GM21737 (cell line): ENCODE measurements at regions not wholly inside any gene's neighbourhood (a gene's known extent, or its start where the extent isn't known, plus 50 kb on each side); places are given as distances from the start of the nearest gene placed in this dataset.

Experiments
- ATAC-seq: cut with Tn5 transposase; IDR thresholded peaks from one replicate; pipeline ENCODE4 v1.9.1; 2021; ENCODE audit warnings: mild to moderate bottlenecking, moderate library complexity; ENCODE audit not compliant: unreplicated experiment

DNA sequence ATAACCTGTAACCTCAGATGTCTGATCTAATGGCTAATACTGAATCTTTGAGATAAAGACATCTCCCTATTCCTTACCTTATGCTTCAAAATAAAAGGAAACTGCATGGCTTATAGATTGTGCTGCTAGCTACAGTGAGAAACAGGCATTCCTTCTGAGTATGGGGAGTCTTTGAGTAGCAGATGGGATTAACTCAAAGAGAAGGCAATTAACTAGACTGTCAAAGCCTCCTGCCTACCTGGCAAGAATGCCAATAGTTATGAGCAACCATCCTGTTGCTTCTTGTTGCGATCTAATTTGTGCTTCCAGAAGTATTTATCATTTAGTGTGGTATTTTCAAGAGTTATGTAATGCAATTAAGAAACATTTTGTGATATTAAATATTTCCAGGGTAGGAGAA, 660.0 kb upstream of the TMEFF2 start:
- no peak for ATAC-seq

DNA sequence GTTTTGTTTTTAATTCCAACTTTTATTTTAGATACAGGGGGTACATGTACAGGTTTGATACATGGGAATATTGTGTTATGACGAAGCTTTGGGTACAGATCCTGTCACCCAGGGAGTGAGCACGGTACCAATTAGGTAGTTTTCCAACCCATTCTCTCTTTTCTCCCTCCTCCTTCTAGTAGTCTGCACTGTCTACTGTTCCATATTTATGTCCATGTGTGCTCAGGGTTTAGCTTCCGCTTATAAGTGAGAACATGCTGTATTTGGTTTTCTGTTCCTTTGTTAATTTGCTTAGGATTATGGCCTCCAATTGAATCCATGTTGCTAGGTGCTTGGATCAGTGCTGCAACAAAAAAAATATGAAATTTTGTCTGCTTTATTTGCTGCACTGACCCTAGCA, 659.3 kb upstream of the TMEFF2 start:
- no peak for ATAC-seq

GRCh38 chr2:192828947-192829346, 634.2 kb upstream of the TMEFF2 start:
- no peak for ATAC-seq

- no peak for ATAC-seq
These were observed 633.4 kb upstream of the TMEFF2 start for GRCh38 chr2:192828175-192828574.

- ATAC-seq: no peak
These were observed 633.0 kb upstream of the TMEFF2 start for GRCh38 chr2:192827735-192828134.

DNA sequence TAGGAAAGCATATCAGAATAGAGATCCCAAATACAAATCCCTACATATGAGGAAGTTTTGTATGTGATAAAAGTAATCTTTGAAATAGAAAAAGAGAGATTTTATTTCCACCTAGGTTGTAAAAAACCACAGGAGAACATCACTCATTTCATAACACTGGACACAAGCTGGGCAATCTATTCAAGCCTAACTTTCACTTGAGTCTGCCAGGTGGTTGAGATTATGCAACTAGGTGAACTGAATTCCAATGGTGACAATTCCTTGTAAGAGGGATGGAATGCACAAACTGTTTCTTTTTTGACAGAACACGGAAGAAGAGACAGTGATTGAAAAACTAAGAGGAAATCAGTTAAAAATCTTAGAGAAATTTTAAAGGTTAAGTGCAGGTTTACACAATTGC, 619.6 kb upstream of the TMEFF2 start:
- ATAC-seq: no peak

- ATAC-seq: no peak
These were observed 618.6 kb upstream of the TMEFF2 start for GRCh38 chr2:192813341-192813740.

- no peak for ATAC-seq
These were observed 614.4 kb upstream of the TMEFF2 start for GRCh38 chr2:192809173-192809572.

- ATAC-seq: no peak
These were observed 588.9 kb upstream of the TMEFF2 start for GRCh38 chr2:192783643-192784042.

DNA sequence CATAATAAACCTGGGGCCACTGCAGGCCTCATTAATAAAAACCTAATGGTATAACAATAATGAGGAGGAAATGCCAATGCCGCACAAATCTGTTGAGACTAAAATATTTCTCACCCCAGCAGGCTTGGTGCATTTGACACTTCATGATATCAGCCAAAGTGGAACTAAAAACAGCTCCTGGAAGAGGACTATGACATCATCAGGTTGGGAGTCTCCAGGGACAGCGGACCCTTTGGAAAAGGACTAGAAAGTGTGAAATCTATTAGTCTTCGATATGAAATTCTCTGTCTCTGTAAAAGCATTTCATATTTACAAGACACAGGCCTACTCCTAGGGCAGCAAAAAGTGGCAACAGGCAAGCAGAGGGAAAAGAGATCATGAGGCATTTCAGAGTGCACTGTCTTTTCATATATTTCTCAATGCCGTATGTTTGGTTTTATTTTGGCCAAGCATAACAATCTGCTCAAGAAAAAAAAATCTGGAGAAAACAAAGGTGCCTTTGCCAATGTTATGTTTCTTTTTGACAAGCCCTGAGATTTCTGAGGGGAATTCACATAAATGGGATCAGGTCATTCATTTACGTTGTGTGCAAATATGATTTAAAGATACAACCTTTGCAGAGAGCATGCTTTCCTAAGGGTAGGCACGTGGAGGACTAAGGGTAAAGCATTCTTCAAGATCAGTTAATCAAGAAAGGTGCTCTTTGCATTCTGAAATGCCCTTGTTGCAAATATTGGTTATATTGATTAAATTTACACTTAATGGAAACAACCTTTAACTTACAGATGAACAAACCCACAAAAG, 580.9 kb upstream of the TMEFF2 start:
- ATAC-seq: no peak

DNA sequence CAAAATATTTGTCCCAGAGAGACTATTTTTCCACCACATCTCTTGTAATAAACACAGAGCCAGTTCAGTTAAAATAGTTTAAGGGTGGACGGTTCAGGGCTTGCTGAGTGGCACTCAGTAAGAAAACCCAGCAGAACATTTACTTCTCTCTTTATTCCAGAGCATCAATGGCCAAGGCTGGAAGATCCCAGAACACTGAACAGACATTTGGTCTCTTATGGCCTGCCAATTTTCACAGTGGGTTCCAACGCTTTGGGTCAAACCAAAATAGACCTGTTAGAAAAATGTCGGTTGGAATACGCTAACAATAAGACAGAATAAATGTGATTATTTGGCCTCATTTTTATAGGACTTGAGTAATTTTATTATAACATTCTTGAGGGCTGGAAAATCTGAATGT, 580.3 kb upstream of the TMEFF2 start:
- no peak for ATAC-seq

DNA sequence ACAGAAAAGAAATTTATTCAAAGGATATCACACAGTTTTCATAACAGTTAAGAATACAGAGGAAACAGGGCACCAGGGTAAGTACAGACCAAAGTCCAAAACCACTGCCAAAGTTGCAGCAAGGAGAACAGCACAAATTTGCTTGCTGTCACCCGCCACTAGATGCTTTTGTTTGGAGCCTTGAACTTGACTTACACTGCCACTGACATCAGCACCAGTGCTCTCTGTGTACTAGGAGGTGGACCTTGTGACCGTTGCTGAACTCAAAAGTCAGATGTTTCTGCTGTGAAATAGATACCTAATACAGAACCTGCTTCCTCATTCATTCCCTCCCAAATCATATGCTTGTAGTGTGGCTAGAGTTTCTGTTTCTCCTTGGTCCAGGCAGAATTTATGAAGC, 578.3 kb upstream of the TMEFF2 start:
- ATAC-seq: no peak

DNA sequence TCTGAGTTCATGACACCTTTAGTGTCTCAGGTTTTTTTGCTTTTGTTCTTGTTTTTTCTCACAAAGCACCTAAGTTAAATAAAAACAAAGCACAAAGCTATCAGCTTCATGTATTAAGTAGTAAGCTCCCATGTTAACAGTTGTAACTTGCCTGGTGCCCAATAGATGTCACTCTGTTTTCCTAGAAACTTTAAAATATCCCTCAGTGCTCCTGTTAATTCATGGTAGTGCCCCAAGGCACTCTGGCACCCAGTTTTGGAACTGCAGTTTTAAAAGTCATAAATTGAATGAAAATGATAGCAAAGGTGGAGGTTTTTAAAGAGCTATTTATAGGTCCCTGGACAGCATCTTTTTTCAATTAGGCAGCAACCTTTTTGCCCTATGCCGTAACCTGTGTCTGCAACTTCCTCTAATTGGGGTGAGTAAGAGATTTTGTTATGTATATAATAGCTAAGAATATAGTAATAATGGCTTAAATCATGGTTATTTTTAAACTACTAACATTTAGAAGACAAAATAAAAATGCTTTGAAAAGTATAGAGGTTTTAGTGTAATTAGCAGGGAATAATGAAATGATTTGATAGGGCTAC, 555.0 kb upstream of the TMEFF2 start:
- ATAC-seq: no peak

DNA sequence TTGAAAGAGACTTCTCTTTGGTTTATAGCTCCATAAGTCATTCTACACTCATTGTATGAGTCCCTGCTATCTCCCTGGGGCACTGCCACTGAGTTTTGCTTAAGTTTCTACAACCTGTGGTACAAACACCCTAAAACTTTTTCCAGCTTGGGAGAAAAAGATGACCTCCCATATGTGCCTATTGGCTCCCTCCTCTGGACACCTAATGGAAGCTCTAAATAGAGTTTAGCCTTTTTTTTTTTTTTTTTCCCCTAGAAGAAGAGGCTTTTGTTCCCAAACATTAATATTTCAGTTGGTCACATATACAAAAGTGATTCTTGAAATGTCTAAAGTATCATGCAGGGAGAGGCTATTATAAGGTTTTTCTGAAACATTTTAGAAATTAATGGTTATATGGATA, 547.2 kb upstream of the TMEFF2 start:
- ATAC-seq: no peak

- ATAC-seq: no peak
These were observed 540.7 kb upstream of the TMEFF2 start for GRCh38 chr2:192735447-192735846.

- ATAC-seq: no peak
These were observed 534.6 kb upstream of the TMEFF2 start for GRCh38 chr2:192729369-192729768.

DNA sequence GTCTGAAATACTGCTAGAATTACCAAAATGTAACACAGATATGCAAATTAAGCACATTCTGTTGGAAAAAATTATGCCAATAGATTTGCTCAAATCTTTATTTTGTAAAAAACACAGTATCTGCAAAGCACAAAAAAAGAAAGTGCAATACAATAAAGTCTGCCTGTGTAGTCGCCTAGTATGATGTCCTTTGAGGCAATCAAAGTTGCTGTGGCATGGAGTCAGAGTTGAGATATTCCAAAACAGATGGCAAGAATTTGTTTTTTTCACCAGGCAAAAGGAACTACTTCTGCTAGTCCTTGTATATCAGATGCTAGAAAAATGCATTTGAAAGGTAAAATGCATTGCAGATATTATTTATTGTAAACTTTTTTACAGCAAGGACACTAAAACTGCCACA, 531.3 kb upstream of the TMEFF2 start:
- ATAC-seq: no peak

GRCh38 chr2:192719629-192720028, 524.9 kb upstream of the TMEFF2 start:
- no peak for ATAC-seq

DNA sequence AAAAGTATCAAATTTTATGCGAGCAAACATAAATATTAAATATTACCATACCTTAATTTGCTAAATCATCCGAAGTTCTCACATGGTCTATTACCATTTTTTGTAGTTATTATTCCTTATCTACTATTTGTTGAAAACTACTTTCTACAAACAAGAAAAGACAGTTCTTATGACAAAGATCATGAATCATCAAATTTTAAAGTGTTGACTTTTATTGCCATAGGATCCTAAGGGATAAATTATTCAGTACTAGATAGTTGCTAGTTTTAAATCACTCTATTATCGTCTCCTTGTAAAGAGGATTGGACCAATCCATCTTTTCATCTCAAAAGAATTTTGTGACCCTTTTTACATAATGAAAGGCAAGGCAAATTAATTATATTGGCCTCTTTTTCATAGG, 523.6 kb upstream of the TMEFF2 start:
- ATAC-seq: no peak

- no peak for ATAC-seq
These were observed 506.2 kb upstream of the TMEFF2 start for GRCh38 chr2:192700934-192701333.

GRCh38 chr2:192697880-192698279, 503.1 kb upstream of the TMEFF2 start:
- no peak for ATAC-seq

GRCh38 chr2:192696857-192697256, 502.1 kb upstream of the TMEFF2 start:
- no peak for ATAC-seq

DNA sequence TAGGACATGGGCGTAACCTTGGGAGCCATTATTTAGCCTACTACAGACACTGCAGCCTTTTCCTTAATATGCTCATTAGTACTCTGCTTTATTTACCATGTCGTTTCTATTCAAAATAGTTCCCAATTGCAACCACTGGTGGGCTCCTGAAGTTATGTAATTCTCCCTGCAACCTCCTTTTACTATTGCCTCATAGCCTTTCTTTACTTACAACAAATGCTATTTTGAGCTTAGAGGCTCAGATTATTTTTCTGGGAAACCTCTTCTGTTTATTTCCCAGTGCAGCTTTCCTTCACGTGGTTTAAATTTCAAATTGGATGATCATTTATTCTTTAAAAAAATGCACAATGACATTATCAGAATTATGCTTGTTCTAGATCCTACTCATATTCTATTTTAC, 492.3 kb upstream of the TMEFF2 start:
- no peak for ATAC-seq
